ENCODE measurements at regions not wholly inside any gene's neighbourhood (a gene's known extent, or its start where the extent isn't known, plus 50 kb on each side); places are given as distances from the start of the nearest gene placed in this dataset.

DNA sequence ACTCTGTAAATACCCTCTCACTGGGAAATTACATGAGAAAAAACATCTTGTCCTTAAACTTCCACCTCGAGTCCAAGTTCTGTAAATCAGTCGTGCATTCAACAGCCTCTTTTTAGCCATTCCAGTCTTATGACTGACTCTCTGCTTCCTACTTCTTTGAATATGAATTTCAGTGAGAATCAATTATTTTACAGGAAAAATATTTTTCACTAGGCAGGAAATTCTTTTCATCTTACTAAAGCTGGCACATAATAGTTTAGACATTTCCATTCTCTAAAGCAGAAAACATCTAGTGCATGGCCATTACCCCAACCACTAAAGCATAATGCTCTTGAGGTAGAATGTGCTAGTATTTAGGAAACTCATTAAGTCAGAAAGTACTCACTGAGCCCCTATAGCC lies 565.7 kb upstream of the FAT1 start:
- H3K27ac Mint-ChIP-seq = no peak overlapping the region

DNA sequence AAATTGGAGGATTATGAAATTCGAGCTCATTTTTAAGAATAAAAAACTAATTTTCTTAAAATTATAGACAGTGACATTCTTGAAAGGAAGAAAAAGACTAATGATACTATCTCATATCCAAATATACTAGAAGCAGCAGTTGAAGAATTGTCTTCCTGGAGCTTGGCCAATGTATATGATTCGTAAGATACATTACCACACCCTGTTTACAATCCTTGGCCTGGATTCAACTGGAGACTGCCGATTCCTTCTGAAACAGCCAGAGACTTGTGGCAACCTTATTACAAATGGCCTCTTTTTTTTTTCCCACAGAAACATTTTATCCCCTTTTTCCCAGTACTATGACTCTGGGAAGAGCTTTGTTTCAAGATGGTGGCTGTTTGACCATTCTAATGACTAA lies 571.2 kb upstream of the FAT1 start:
- H2AFZ ChIP-seq (ENCODE audit: insufficient read depth, low read depth, low read length, poor library complexity, severe bottlenecking) = no peak overlapping the region
- WGBS (ENCODE audit: insufficient coverage) = 80% methylated on average over 1 of the region's 3 CpGs
- peaks cover 14% of the 10 kb centered on the region for H3K9me3 Mint-ChIP-seq (ENCODE audit: insufficient read depth)

More for the DNA sequence above, 565.7 kb upstream of the FAT1 start:
- H4K20me1 ChIP-seq (ENCODE audit: control insufficient read depth, insufficient read depth, low read length, poor library complexity, severe bottlenecking) = no peaks in the 10 kb centered on the region
- no peak overlapping the region for H2AFZ ChIP-seq (ENCODE audit: insufficient read depth, low read depth, low read length, poor library complexity, severe bottlenecking)
- TF ChIP-seq, protein P1, sequence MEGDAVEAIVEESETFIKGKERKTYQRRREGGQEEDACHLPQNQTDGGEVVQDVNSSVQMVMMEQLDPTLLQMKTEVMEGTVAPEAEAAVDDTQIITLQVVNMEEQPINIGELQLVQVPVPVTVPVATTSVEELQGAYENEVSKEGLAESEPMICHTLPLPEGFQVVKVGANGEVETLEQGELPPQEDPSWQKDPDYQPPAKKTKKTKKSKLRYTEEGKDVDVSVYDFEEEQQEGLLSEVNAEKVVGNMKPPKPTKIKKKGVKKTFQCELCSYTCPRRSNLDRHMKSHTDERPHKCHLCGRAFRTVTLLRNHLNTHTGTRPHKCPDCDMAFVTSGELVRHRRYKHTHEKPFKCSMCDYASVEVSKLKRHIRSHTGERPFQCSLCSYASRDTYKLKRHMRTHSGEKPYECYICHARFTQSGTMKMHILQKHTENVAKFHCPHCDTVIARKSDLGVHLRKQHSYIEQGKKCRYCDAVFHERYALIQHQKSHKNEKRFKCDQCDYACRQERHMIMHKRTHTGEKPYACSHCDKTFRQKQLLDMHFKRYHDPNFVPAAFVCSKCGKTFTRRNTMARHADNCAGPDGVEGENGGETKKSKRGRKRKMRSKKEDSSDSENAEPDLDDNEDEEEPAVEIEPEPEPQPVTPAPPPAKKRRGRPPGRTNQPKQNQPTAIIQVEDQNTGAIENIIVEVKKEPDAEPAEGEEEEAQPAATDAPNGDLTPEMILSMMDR (IDR thresholded peaks at IDR 0.05) = no peak
- TF ChIP-seq EZH2 (IDR thresholded peaks at IDR 0.05; ENCODE audit: borderline replicate concordance, insufficient read depth, low read depth, low read length, poor library complexity, severe bottlenecking) = no peak
- CTCF ChIA-PET = no interaction called here
- Mint-ChIP-seq H3K4me3 (no peak overlapping the region), H3K4me1 (no peaks in the 10 kb centered on the region), H3K9me3 (ENCODE audit: insufficient read depth) (peaks cover 4% of the 10 kb centered on the region), H3K27me3 (no peaks in the 10 kb centered on the region)
- no peak overlapping the region for H3K27ac ChIP-seq (ENCODE audit: low read length in 2 of 2)
- H3K27me3 ChIP-seq (replicated peaks in 1 of 4; ENCODE audit: control extremely low read depth in 1 of 4, control insufficient read depth in 3 of 4, insufficient read depth in 4 of 4, low read length in 3 of 4) = no peaks in the 10 kb centered on the region
- intact Hi-C loops (cut with micrococcal nuclease) = no loop called here
- POLR2A ChIA-PET = no interaction called here
- DNase-seq (no peak), ATAC-seq (ENCODE audit: low read depth) (no peak)
- no peaks in the 10 kb centered on the region for H3K4me1 ChIP-seq (ENCODE audit: control insufficient read depth in 2 of 2, insufficient read depth in 2 of 2, low read length in 2 of 2)
- no peaks in the 10 kb centered on the region for H3K79me2 ChIP-seq (ENCODE audit: control insufficient read depth, insufficient read depth, low read length)
- 0% methylated on average over 1 of the region's 2 CpGs for WGBS (ENCODE audit: insufficient coverage)
- H3K4me3 ChIP-seq (ENCODE audit: control extremely low read depth in 1 of 5, extremely low read depth in 1 of 5, insufficient read depth in 1 of 5, low read depth in 2 of 5, low read length in 4 of 5) = no peak overlapping the region
- peaks cover 0 to 10% (median 0%) of the 10 kb centered on the region in 3 donors for H3K9me3 ChIP-seq (ENCODE audit: control extremely low read depth in 1 of 3, control insufficient read depth in 2 of 3, insufficient read depth in 1 of 3, low read length in 2 of 3)
- no peak overlapping the region for H3K9ac ChIP-seq (ENCODE audit: low read length)
- H3K36me3 ChIP-seq (replicated peaks in 1 of 2; ENCODE audit: control extremely low read depth in 1 of 2, control insufficient read depth in 1 of 2, extremely low read depth in 1 of 2, insufficient read depth in 2 of 2, low read length in 1 of 2) = no peaks in the 10 kb centered on the region
- no peak overlapping the region for H3K4me2 ChIP-seq (replicated peaks; ENCODE audit: low read depth, low read length, poor library complexity, severe bottlenecking)

More for the DNA sequence above, 571.2 kb upstream of the FAT1 start:
- H3K9ac ChIP-seq (ENCODE audit: low read length) = no peak overlapping the region
- no peaks in the 10 kb centered on the region for H3K4me1 ChIP-seq (ENCODE audit: control insufficient read depth in 2 of 2, insufficient read depth in 2 of 2, low read length in 2 of 2)
- TF ChIP-seq, protein P1 (IDR thresholded peaks at IDR 0.05) = no peak
- no peak for TF ChIP-seq EZH2 (IDR thresholded peaks at IDR 0.05; ENCODE audit: borderline replicate concordance, insufficient read depth, low read depth, low read length, poor library complexity, severe bottlenecking)
- H3K36me3 ChIP-seq (replicated peaks in 1 of 2; ENCODE audit: control extremely low read depth in 1 of 2, control insufficient read depth in 1 of 2, extremely low read depth in 1 of 2, insufficient read depth in 2 of 2, low read length in 1 of 2) = no peaks in the 10 kb centered on the region
- peaks cover 0 to 11% (median 0%) of the 10 kb centered on the region in 3 donors for H3K9me3 ChIP-seq (ENCODE audit: control extremely low read depth in 1 of 3, control insufficient read depth in 2 of 3, insufficient read depth in 1 of 3, low read length in 2 of 3)
- CTCF ChIA-PET = no interaction called here
- POLR2A ChIA-PET = no interaction called here
- Mint-ChIP-seq H3K4me1 (no peaks in the 10 kb centered on the region), H3K4me3 (no peak overlapping the region), H3K27ac (no peak overlapping the region), H3K27me3 (no peaks in the 10 kb centered on the region)
- no peaks in the 10 kb centered on the region for H4K20me1 ChIP-seq (ENCODE audit: control insufficient read depth, insufficient read depth, low read length, poor library complexity, severe bottlenecking)
- H3K27me3 ChIP-seq (replicated peaks in 1 of 4; ENCODE audit: control extremely low read depth in 1 of 4, control insufficient read depth in 3 of 4, insufficient read depth in 4 of 4, low read length in 3 of 4) = no peaks in the 10 kb centered on the region
- intact Hi-C loops (cut with micrococcal nuclease) = no loop called here
- no peak overlapping the region for H3K4me2 ChIP-seq (replicated peaks; ENCODE audit: low read depth, low read length, poor library complexity, severe bottlenecking)
- no peak overlapping the region for H3K4me3 ChIP-seq (ENCODE audit: control extremely low read depth in 1 of 5, extremely low read depth in 1 of 5, insufficient read depth in 1 of 5, low read depth in 2 of 5, low read length in 4 of 5)
- H3K27ac ChIP-seq (ENCODE audit: low read length in 2 of 2) = no peak overlapping the region
- ATAC-seq (ENCODE audit: low read depth) (no peak), DNase-seq (no peak)
- H3K79me2 ChIP-seq (ENCODE audit: control insufficient read depth, insufficient read depth, low read length) = no peaks in the 10 kb centered on the region

Data from B cell (primary cell).